IMR-90 (cell line): ENCODE measurements at regions not wholly inside any gene's neighbourhood (a gene's known extent, or its start where the extent isn't known, plus 50 kb on each side); places are given as distances from the start of the nearest gene placed in this dataset.

ENCODE experiments used
- ATAC-seq: fragments of 200-7000 bp; cut with Tn5 transposase; 2 replicates; pipeline ENCODE4 v1.9.1; 2020; ENCODE audit warnings: low read depth, mild to moderate bottlenecking, moderate library complexity
- BruUV-seq: library from RNA; stranded (reverse); fragments of 400-500 nt; replicated peaks from 2 replicates; lab custom pipeline; 2021; lab: Mats Ljungman, UMichigan
- CTCF ChIA-PET: fragments of 300-600 bp; formaldehyde crosslinking; extraction: SDS; loops from one replicate; lab custom pipeline; 2021; ENCODE audit warnings: antibody characterized with exemption; lab: Yijun Ruan, JAX
- POLR2A ChIA-PET: fragments of 300-600 bp; sonication (Branson Sonifier 250); formaldehyde crosslinking; loops from one replicate; lab custom pipeline; 2022; ENCODE audit warnings: antibody characterized with exemption; ENCODE audit not compliant: unreplicated experiment; lab: Charles Lee
- DNase-seq: peaks from one replicate; pipeline ENCODE4 v3.0.0; 2013
- H2AFZ ChIP-seq: replicated peaks from 2 replicates; pipeline ENCODE3; 2013; ENCODE audit warnings: low read length, mild to moderate bottlenecking; ENCODE audit not compliant: poor library complexity
- H2AK5ac ChIP-seq: 2 replicates; pipeline ENCODE4 v1.6.1; 2013; ENCODE audit warnings: low read depth, low read length, inconsistent platforms
- H2AK9ac ChIP-seq: replicated peaks from 2 replicates; pipeline ENCODE3; 2013; ENCODE audit warnings: mild to moderate bottlenecking, low read depth, low read length, moderate library complexity; ENCODE audit not compliant: poor library complexity
- H2BK120ac ChIP-seq: 2 replicates; pipeline ENCODE4 v1.6.1; 2013; ENCODE audit warnings: low read depth, low read length, inconsistent platforms
- H2BK15ac ChIP-seq: 3 replicates; pipeline ENCODE4 v1.6.1; 2013; ENCODE audit warnings: low read depth, low read length, inconsistent platforms
- H2BK20ac ChIP-seq: 2 replicates; pipeline ENCODE4 v1.6.1; 2013; ENCODE audit warnings: low read depth, mild to moderate bottlenecking, inconsistent platforms, low read length, moderate library complexity
- H2BK5ac ChIP-seq: 2 replicates; pipeline ENCODE4 v1.6.1; 2013; ENCODE audit warnings: mild to moderate bottlenecking, low read depth, low read length, inconsistent platforms; ENCODE audit not compliant: poor library complexity, severe bottlenecking
- H3K14ac ChIP-seq: replicated peaks from 2 replicates; pipeline ENCODE4 v1.6.1; 2013; ENCODE audit warnings: low read depth, low read length, inconsistent platforms
- H3K18ac ChIP-seq: 2 replicates; pipeline ENCODE4 v1.6.1; 2013; ENCODE audit warnings: low read depth, low read length, control low read depth
- H3K23ac ChIP-seq: 2 replicates; pipeline ENCODE4 v1.6.1; 2013; ENCODE audit warnings: low read depth, low read length, inconsistent platforms
- H3K27ac ChIP-seq: 2 replicates; pipeline ENCODE4 v1.5.1; 2013; ENCODE audit warnings: mild to moderate bottlenecking, control low read depth, low read length; ENCODE audit not compliant: insufficient read depth
- H3K27me3 ChIP-seq: 2 replicates; pipeline ENCODE4 v1.6.1; 2013; ENCODE audit warnings: low read length; ENCODE audit not compliant: control insufficient read depth, insufficient read depth
- H3K36me3 ChIP-seq: 2 replicates; pipeline ENCODE4 v1.6.1; 2013; ENCODE audit warnings: low read length, mixed read lengths; ENCODE audit not compliant: control insufficient read depth, insufficient read depth
- H3K4ac ChIP-seq: 2 replicates; pipeline ENCODE4 v1.6.1; 2013; ENCODE audit warnings: low read depth, low read length, inconsistent platforms
- H3K4me1 ChIP-seq: 2 replicates; pipeline ENCODE4 v1.6.1; 2013; ENCODE audit warnings: low read length, mixed read lengths; ENCODE audit not compliant: control insufficient read depth, insufficient read depth
- H3K4me2 ChIP-seq: 2 replicates; pipeline ENCODE4 v1.6.1; 2013; ENCODE audit warnings: low read depth, mild to moderate bottlenecking, control low read depth, low read length, moderate library complexity
- H3K4me3 ChIP-seq: 2 replicates; pipeline ENCODE4 v1.5.1; 2013; ENCODE audit warnings: low read depth, mild to moderate bottlenecking, control low read depth, low read length, moderate library complexity; ENCODE audit not compliant: insufficient read depth
- H3K56ac ChIP-seq: 2 replicates; pipeline ENCODE4 v1.6.1; 2013; ENCODE audit warnings: low read length, inconsistent platforms; ENCODE audit not compliant: insufficient read depth; ENCODE audit errors: extremely low read depth
- H3K79me1 ChIP-seq, 2 experiments: 2 replicates each; pipeline ENCODE4 v1.6.1; 2013; ENCODE audit warnings: low read length in 2 of 2, inconsistent platforms in 1 of 2, low read depth in 1 of 2
- H3K9ac ChIP-seq: 2 replicates; pipeline ENCODE4 v1.6.1; 2013; ENCODE audit warnings: low read depth, low read length, control low read depth
- H3K9me1 ChIP-seq: 2 replicates; pipeline ENCODE4 v1.6.1; 2013; ENCODE audit warnings: low read length, inconsistent platforms; ENCODE audit not compliant: insufficient read depth
- H3K9me3 ChIP-seq: 2 replicates; pipeline ENCODE4 v1.6.1; 2013; ENCODE audit warnings: low read length; ENCODE audit not compliant: control insufficient read depth, insufficient read depth
- H4K20me1 ChIP-seq: 2 replicates; pipeline ENCODE4 v1.6.1; 2013; ENCODE audit warnings: low read length, inconsistent platforms; ENCODE audit not compliant: insufficient read depth
- H4K5ac ChIP-seq: 2 replicates; pipeline ENCODE4 v1.6.1; 2013; ENCODE audit warnings: mild to moderate bottlenecking, low read depth, low read length, control low read depth
- H4K8ac ChIP-seq, 2 experiments: 2 replicates each; pipeline ENCODE4 v1.6.1; 2013; ENCODE audit warnings: low read depth in 2 of 2, low read length in 2 of 2, control low read depth in 1 of 2, inconsistent platforms in 1 of 2
- H4K91ac ChIP-seq: 2 replicates; pipeline ENCODE4 v1.6.1; 2013; ENCODE audit warnings: low read depth, low read length, inconsistent platforms; ENCODE audit not compliant: insufficient read depth
- BHLHE40 ChIP-seq: fragments of 150-350 bp; IDR thresholded peaks from 2 replicates; pipeline ENCODE4 v1.6.1; 2016; ENCODE audit warnings: mild to moderate bottlenecking, low read depth, low read length
- CEBPB ChIP-seq: IDR thresholded peaks from 2 replicates; pipeline ENCODE4 v1.6.1; 2012; ENCODE audit warnings: low read depth, low read length, improper control_type of control experiment
- CHD1 ChIP-seq: IDR thresholded peaks from 2 replicates; pipeline ENCODE4 v1.6.1; 2012; ENCODE audit warnings: low read depth, low read length, improper control_type of control experiment
- CTCF ChIP-seq: conservative IDR thresholded peaks from 2 replicates; pipeline ENCODE4 v1.5.1; 2012; ENCODE audit warnings: mild to moderate bottlenecking, low read depth, low read length, improper control_type of control experiment
- ELK1 ChIP-seq: fragments of 150-350 bp; IDR thresholded peaks from 2 replicates; pipeline ENCODE4 v1.6.1; 2016; ENCODE audit warnings: low read depth, mild to moderate bottlenecking, low read length, moderate library complexity, borderline replicate concordance
- FOS ChIP-seq: fragments of 150-350 bp; IDR thresholded peaks from 2 replicates; pipeline ENCODE4 v1.6.1; 2016; ENCODE audit warnings: low read depth, low read length
- MAFK ChIP-seq: IDR thresholded peaks from 2 replicates; pipeline ENCODE4 v1.6.1; 2012; ENCODE audit warnings: low read depth, low read length, improper control_type of control experiment
- MAZ ChIP-seq: IDR thresholded peaks from 2 replicates; pipeline ENCODE4 v1.6.1; 2012; ENCODE audit warnings: low read depth, mild to moderate bottlenecking, low read length, improper control_type of control experiment, moderate library complexity, borderline replicate concordance
- MXI1 ChIP-seq: IDR thresholded peaks from 2 replicates; pipeline ENCODE4 v1.6.1; 2012; ENCODE audit warnings: low read depth, mild to moderate bottlenecking, low read length, moderate library complexity, borderline replicate concordance
- NFE2L2 ChIP-seq: fragments of 150-350 bp; IDR thresholded peaks from 2 replicates; pipeline ENCODE4 v1.6.1; 2016; ENCODE audit warnings: low read depth, mild to moderate bottlenecking, low read length
- POLR2A ChIP-seq: IDR thresholded peaks from 2 replicates; pipeline ENCODE4 v1.6.1; 2012; ENCODE audit warnings: mild to moderate bottlenecking, low read depth, low read length
- RAD21 ChIP-seq: IDR thresholded peaks from 2 replicates; pipeline ENCODE4 v1.6.1; 2012; ENCODE audit warnings: low read length, improper control_type of control experiment
- RCOR1 ChIP-seq: IDR thresholded peaks from 2 replicates; pipeline ENCODE4 v1.6.1; 2012; ENCODE audit warnings: mild to moderate bottlenecking, low read length, improper control_type of control experiment; ENCODE audit not compliant: insufficient replicate concordance
- RFX5 ChIP-seq: IDR thresholded peaks from 2 replicates; pipeline ENCODE4 v1.8.0; 2012; ENCODE audit warnings: low read depth, mild to moderate bottlenecking, low read length, moderate library complexity
- SMC3 ChIP-seq: fragments of 150-350 bp; IDR thresholded peaks from 2 replicates; pipeline ENCODE4 v1.6.1; 2016; ENCODE audit warnings: low read depth, mild to moderate bottlenecking, antibody characterized with exemption, low read length, moderate library complexity
- WGBS, 2 experiments: methylation state at CpG; one replicate each; pipeline versions ENCODE4 v1.1.5 to v1.1.7; 2013; ENCODE audit warnings: missing lambda C conversion rate in 2 of 2; ENCODE audit not compliant: insufficient read length in 1 of 2; ENCODE audit errors: extremely low coverage in 2 of 2; 5-methylcytosine and 5-hydroxymethylcytosine counted together
- dilution Hi-C: fragments of 300-500 bp; cut with HindIII; formaldehyde crosslinking; loops from one replicate; pipeline ENCODE4 v1.14.3; 2018; ENCODE audit warnings: low sequenced_read_pairs; ENCODE audit not compliant: unreplicated experiment
- in situ Hi-C: fragments of 300-500 bp; cut with MboI; formaldehyde crosslinking; loops from 3 replicates; pipeline ENCODE4 v1.14.3; 2019; ENCODE audit warnings: low sequenced_read_pairs, inconsistent platforms, mixed read lengths
- intact Hi-C: fragments of 100-400 bp; cut with micrococcal nuclease; formaldehyde crosslinking; loops from 2 replicates; pipeline ENCODE4 v1.10.0; 2022
- TF ChIP-seq, protein P1 (sequence below): fragments of 150-350 bp; IDR thresholded peaks from 2 replicates; pipeline ENCODE4 v1.6.1; 2017; ENCODE audit warnings: mild to moderate bottlenecking, antibody characterized with exemption, low read length, low read depth

GRCh38 chr6:16020259-16020658 is 108.6 kb upstream of the MYLIP start:
- dilution Hi-C loops = no loop called here
- CTCF ChIA-PET = no interaction called here
- WGBS, 2 experiments = 100% methylated on average over 1 of the region's 3 CpGs; no CpG with 5 or more reads in 1 of the 2 experiments

More at GRCh38 chr6:16020259-16020658, 108.6 kb upstream of the MYLIP start:
- Histone ChIP-seq H3K9ac (no peak overlapping the region), H3K56ac (no peak overlapping the region), H2BK20ac (no peak overlapping the region), H3K27ac (no peak overlapping the region), H4K8ac (no peak overlapping the region), H3K14ac (no peak overlapping the region), H4K20me1 (no peaks in the 10 kb centered on the region), H3K27me3 (no peaks in the 10 kb centered on the region; the same call in 1 of the 2 replicates), H2AFZ (no peak overlapping the region), H4K91ac (no peak overlapping the region), H3K4me1 (no peaks in the 10 kb centered on the region), H3K9me1 (no peaks in the 10 kb centered on the region), H2BK5ac (no peak overlapping the region), H2AK5ac (no peak overlapping the region), H3K18ac (no peak overlapping the region), H2BK15ac (no peak overlapping the region), H2AK9ac (no peak overlapping the region), H3K36me3 (no peaks in the 10 kb centered on the region), H3K9me3 (no peaks in the 10 kb centered on the region), H3K4me2 (no peak overlapping the region), H3K23ac (no peak overlapping the region), H3K4me3 (no peak overlapping the region), H2BK120ac (no peak overlapping the region), H3K4ac (no peak overlapping the region), H4K5ac (no peak overlapping the region), H3K79me1 (no peaks in the 10 kb centered on the region)
- in situ Hi-C loops = no loop called here
- intact Hi-C loops = no loop called here
- no peak for ATAC-seq
- POLR2A ChIA-PET = no interaction called here
- TF ChIP-seq MXI1 = no peak
- no peak for TF ChIP-seq CTCF
- TF ChIP-seq, protein P1, sequence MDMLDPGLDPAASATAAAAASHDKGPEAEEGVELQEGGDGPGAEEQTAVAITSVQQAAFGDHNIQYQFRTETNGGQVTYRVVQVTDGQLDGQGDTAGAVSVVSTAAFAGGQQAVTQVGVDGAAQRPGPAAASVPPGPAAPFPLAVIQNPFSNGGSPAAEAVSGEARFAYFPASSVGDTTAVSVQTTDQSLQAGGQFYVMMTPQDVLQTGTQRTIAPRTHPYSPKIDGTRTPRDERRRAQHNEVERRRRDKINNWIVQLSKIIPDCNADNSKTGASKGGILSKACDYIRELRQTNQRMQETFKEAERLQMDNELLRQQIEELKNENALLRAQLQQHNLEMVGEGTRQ = no peak
- TF ChIP-seq CEBPB = no peak
- TF ChIP-seq RFX5 = no peak
- no peak for TF ChIP-seq NFE2L2
- TF ChIP-seq POLR2A = no peak
- no peak for TF ChIP-seq SMC3
- no peak for TF ChIP-seq RAD21
- TF ChIP-seq MAZ = no peak
- TF ChIP-seq ELK1 = no peak
- no peak for TF ChIP-seq RCOR1
- no peak for TF ChIP-seq CHD1
- no peak for TF ChIP-seq MAFK
- no peak for TF ChIP-seq FOS
- no peak for TF ChIP-seq BHLHE40
- no peak for DNase-seq
- BruUV-seq = no TSS peak
